ENCODE measurements at regions not wholly inside any gene's neighbourhood (a gene's known extent, or its start where the extent isn't known, plus 50 kb on each side); places are given as distances from the start of the nearest gene placed in this dataset.

DNA sequence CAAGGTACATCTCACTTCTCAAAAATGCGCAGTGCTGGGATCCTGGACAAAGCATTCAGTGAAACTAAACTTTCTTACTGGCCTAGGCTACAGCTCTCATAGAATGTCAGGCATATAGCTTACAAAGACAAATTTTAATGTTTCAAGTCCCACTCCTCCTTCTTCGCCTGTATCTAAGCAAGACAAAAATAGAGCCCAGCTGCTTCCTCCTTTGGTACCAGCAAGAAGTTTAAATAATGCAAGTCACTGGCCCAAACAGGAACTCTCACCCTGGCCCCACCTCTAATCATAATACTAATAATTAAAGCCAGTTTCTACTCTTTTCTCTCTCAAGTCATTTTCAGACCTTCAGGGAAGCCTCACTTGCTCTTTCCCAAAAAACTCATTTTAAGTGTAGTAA is 1267.9 kb downstream of the MRPL39 start:
- Histone ChIP-seq H3K27me3 (ENCODE audit: insufficient read depth) (no peaks in the 10 kb centered on the region), H3K27ac (ENCODE audit: low read depth) (no peak overlapping the region), H3K79me2 (replicated peaks; ENCODE audit: insufficient read depth) (no peaks in the 10 kb centered on the region), H3K4me1 (ENCODE audit: insufficient read depth) (no peaks in the 10 kb centered on the region), H3K4me3 (no peak overlapping the region), H3K36me3 (ENCODE audit: insufficient read depth) (no peaks in the 10 kb centered on the region), H2AFZ (no peak overlapping the region), H3K4me2 (no peak overlapping the region), H3F3A (replicated peaks; ENCODE audit: low read depth) (no peaks in the 10 kb centered on the region), H4K20me1 (replicated peaks; ENCODE audit: insufficient read depth) (no peaks in the 10 kb centered on the region), H3K9me2 (ENCODE audit: insufficient read depth) (no peaks in the 10 kb centered on the region)
- DNase-seq (ENCODE audit: low spot score) (no peak), ATAC-seq (no peak)
- Mint-ChIP-seq H3K9me3 (peaks cover 88% of the 10 kb centered on the region), H3K4me1 (no peaks in the 10 kb centered on the region), H3K27me3 (ENCODE audit: insufficient read depth, low read depth, poor library complexity) (no peaks in the 10 kb centered on the region), H3K4me3 (no peak overlapping the region), H3K27ac (no peak overlapping the region), H3K36me3 (ENCODE audit: low read depth) (peaks cover 6% of the 10 kb centered on the region; the same call in 2 of the 3 replicates)
- no peak for TF ChIP-seq STAT1 (IDR thresholded peaks at IDR 0.05; ENCODE audit: unreplicated experiment)
- TF ChIP-seq, protein P1, sequence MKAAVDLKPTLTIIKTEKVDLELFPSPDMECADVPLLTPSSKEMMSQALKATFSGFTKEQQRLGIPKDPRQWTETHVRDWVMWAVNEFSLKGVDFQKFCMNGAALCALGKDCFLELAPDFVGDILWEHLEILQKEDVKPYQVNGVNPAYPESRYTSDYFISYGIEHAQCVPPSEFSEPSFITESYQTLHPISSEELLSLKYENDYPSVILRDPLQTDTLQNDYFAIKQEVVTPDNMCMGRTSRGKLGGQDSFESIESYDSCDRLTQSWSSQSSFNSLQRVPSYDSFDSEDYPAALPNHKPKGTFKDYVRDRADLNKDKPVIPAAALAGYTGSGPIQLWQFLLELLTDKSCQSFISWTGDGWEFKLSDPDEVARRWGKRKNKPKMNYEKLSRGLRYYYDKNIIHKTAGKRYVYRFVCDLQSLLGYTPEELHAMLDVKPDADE (IDR thresholded peaks at IDR 0.05), result no peak
- TF ChIP-seq, protein P2, sequence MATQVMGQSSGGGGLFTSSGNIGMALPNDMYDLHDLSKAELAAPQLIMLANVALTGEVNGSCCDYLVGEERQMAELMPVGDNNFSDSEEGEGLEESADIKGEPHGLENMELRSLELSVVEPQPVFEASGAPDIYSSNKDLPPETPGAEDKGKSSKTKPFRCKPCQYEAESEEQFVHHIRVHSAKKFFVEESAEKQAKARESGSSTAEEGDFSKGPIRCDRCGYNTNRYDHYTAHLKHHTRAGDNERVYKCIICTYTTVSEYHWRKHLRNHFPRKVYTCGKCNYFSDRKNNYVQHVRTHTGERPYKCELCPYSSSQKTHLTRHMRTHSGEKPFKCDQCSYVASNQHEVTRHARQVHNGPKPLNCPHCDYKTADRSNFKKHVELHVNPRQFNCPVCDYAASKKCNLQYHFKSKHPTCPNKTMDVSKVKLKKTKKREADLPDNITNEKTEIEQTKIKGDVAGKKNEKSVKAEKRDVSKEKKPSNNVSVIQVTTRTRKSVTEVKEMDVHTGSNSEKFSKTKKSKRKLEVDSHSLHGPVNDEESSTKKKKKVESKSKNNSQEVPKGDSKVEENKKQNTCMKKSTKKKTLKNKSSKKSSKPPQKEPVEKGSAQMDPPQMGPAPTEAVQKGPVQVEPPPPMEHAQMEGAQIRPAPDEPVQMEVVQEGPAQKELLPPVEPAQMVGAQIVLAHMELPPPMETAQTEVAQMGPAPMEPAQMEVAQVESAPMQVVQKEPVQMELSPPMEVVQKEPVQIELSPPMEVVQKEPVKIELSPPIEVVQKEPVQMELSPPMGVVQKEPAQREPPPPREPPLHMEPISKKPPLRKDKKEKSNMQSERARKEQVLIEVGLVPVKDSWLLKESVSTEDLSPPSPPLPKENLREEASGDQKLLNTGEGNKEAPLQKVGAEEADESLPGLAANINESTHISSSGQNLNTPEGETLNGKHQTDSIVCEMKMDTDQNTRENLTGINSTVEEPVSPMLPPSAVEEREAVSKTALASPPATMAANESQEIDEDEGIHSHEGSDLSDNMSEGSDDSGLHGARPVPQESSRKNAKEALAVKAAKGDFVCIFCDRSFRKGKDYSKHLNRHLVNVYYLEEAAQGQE (IDR thresholded peaks at IDR 0.05; ENCODE audit: unreplicated experiment), result no peak
- TF ChIP-seq EZH2 (IDR thresholded peaks at IDR 0.05; ENCODE audit: low read depth, unreplicated experiment), result no peak
- no peak for TF ChIP-seq NANOG (IDR thresholded peaks at IDR 0.05; ENCODE audit: borderline replicate concordance)
- TF ChIP-seq, protein P3, sequence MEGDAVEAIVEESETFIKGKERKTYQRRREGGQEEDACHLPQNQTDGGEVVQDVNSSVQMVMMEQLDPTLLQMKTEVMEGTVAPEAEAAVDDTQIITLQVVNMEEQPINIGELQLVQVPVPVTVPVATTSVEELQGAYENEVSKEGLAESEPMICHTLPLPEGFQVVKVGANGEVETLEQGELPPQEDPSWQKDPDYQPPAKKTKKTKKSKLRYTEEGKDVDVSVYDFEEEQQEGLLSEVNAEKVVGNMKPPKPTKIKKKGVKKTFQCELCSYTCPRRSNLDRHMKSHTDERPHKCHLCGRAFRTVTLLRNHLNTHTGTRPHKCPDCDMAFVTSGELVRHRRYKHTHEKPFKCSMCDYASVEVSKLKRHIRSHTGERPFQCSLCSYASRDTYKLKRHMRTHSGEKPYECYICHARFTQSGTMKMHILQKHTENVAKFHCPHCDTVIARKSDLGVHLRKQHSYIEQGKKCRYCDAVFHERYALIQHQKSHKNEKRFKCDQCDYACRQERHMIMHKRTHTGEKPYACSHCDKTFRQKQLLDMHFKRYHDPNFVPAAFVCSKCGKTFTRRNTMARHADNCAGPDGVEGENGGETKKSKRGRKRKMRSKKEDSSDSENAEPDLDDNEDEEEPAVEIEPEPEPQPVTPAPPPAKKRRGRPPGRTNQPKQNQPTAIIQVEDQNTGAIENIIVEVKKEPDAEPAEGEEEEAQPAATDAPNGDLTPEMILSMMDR (conservative IDR thresholded peaks at IDR 0.05; ENCODE audit: low read depth in 2 of 2), result no peak
- TF ChIP-seq CREB1 (CRISPR knock-in tag; IDR thresholded peaks at IDR 0.05; ENCODE audit: low read depth), result no peak
- TF ChIP-seq POLR2AphosphoS5 (IDR thresholded peaks at IDR 0.05; ENCODE audit: low read depth), result no peak
- TF ChIP-seq, protein P4, sequence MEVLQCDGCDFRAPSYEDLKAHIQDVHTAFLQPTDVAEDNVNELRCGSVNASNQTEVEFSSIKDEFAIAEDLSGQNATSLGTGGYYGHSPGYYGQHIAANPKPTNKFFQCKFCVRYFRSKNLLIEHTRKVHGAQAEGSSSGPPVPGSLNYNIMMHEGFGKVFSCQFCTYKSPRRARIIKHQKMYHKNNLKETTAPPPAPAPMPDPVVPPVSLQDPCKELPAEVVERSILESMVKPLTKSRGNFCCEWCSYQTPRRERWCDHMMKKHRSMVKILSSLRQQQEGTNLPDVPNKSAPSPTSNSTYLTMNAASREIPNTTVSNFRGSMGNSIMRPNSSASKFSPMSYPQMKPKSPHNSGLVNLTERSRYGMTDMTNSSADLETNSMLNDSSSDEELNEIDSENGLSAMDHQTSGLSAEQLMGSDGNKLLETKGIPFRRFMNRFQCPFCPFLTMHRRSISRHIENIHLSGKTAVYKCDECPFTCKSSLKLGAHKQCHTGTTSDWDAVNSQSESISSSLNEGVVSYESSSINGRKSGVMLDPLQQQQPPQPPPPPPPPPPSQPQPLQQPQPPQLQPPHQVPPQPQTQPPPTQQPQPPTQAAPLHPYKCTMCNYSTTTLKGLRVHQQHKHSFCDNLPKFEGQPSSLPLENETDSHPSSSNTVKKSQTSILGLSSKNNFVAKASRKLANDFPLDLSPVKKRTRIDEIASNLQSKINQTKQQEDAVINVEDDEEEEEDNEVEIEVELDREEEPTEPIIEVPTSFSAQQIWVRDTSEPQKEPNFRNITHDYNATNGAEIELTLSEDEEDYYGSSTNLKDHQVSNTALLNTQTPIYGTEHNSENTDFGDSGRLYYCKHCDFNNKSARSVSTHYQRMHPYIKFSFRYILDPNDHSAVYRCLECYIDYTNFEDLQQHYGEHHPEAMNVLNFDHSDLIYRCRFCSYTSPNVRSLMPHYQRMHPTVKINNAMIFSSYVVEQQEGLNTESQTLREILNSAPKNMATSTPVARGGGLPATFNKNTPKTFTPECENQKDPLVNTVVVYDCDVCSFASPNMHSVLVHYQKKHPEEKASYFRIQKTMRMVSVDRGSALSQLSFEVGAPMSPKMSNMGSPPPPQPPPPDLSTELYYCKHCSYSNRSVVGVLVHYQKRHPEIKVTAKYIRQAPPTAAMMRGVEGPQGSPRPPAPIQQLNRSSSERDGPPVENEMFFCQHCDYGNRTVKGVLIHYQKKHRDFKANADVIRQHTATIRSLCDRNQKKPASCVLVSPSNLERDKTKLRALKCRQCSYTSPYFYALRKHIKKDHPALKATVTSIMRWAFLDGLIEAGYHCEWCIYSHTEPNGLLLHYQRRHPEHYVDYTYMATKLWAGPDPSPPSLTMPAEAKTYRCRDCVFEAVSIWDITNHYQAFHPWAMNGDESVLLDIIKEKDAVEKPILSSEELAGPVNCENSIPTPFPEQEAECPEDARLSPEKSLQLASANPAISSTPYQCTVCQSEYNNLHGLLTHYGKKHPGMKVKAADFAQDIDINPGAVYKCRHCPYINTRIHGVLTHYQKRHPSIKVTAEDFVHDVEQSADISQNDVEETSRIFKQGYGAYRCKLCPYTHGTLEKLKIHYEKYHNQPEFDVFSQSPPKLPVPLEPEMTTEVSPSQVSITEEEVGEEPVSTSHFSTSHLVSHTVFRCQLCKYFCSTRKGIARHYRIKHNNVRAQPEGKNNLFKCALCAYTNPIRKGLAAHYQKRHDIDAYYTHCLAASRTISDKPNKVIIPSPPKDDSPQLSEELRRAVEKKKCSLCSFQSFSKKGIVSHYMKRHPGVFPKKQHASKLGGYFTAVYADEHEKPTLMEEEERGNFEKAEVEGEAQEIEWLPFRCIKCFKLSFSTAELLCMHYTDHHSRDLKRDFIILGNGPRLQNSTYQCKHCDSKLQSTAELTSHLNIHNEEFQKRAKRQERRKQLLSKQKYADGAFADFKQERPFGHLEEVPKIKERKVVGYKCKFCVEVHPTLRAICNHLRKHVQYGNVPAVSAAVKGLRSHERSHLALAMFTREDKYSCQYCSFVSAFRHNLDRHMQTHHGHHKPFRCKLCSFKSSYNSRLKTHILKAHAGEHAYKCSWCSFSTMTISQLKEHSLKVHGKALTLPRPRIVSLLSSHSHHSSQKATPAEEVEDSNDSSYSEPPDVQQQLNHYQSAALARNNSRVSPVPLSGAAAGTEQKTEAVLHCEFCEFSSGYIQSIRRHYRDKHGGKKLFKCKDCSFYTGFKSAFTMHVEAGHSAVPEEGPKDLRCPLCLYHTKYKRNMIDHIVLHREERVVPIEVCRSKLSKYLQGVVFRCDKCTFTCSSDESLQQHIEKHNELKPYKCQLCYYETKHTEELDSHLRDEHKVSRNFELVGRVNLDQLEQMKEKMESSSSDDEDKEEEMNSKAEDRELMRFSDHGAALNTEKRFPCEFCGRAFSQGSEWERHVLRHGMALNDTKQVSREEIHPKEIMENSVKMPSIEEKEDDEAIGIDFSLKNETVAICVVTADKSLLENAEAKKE (CRISPR knock-in tag; IDR thresholded peaks at IDR 0.05), result no peak
- TF ChIP-seq EZH2phosphoT487 (IDR thresholded peaks at IDR 0.05; ENCODE audit: unreplicated experiment), result no peak
- TF ChIP-seq JUNB (IDR thresholded peaks at IDR 0.05; ENCODE audit: unreplicated experiment), result no peak
- no peak for TF ChIP-seq ZNF114 (CRISPR knock-in tag; IDR thresholded peaks at IDR 0.05)
- TF ChIP-seq ZNF331 (CRISPR knock-in tag; IDR thresholded peaks at IDR 0.05; ENCODE audit: low read depth), result no peak

Measured in GM23338 (cell line).